Kidney epithelial cell (primary cell): ENCODE measurements at regions not wholly inside any gene's neighbourhood (a gene's known extent, or its start where the extent isn't known, plus 50 kb on each side); places are given as distances from the start of the nearest gene placed in this dataset.

Experiments used
- DNase-seq: peaks from one replicate; pipeline ENCODE4 v3.0.0-alpha.2; 2010; ENCODE audit warnings: low read depth
- H3K27me3 ChIP-seq: 2 replicates; pipeline ENCODE4 v1.6.0; 2011; ENCODE audit warnings: low read length; ENCODE audit not compliant: control insufficient read depth, insufficient read depth
- H3K36me3 ChIP-seq: 2 replicates; pipeline ENCODE4 v1.5.1; 2011; ENCODE audit warnings: low read length; ENCODE audit not compliant: control insufficient read depth, insufficient read depth
- H3K4me3 ChIP-seq: 2 replicates; pipeline ENCODE4 v1.5.1; 2011; ENCODE audit warnings: low read depth, mild to moderate bottlenecking, control low read depth, low read length
- CTCF ChIP-seq: IDR thresholded peaks from 2 replicates; pipeline ENCODE4 v1.5.1; 2011; ENCODE audit warnings: mild to moderate bottlenecking, moderate library complexity, low read length, control low read depth, inconsistent platforms; ENCODE audit not compliant: insufficient read depth, poor library complexity, severe bottlenecking

- H3K36me3 ChIP-seq = no peaks in the 10 kb centered on the region
- no peak for DNase-seq
- no peak overlapping the region for H3K4me3 ChIP-seq
- no peak for TF ChIP-seq CTCF
- no peaks in the 10 kb centered on the region for H3K27me3 ChIP-seq
Observed at GRCh38 chr21:15152591-15152990, 87.8 kb upstream of the NRIP1 start.

DNA sequence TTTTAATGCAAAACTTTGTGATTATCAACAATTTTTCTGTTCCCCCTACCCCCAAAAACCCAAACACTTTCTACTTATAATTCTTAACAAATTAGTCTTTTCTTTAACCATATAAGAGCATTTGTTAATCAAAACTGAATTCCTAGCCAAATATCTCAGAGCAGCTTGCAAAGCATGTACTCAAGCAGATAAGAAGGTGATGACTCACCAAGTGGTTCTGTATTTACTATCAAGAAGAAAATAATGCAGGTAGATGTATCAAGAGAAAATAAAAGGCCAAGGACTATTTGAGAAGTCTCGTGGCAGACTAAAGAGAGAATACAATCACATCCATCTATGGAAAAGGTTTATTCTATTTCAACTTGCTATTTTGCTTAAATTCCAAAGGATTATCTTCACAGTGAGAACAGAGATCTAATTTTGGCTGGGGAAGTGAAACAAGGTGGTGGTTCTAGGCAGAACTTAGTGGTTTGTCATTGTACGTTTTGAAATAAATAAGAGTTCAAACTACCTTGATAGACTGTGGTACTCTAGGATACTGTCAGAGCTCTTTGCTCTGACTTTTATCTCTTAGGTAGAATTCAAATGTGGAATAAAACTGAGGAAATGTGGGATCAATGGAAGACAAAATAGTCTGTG lies 94.7 kb upstream of the NRIP1 start:
- DNase-seq = no peak

DNA sequence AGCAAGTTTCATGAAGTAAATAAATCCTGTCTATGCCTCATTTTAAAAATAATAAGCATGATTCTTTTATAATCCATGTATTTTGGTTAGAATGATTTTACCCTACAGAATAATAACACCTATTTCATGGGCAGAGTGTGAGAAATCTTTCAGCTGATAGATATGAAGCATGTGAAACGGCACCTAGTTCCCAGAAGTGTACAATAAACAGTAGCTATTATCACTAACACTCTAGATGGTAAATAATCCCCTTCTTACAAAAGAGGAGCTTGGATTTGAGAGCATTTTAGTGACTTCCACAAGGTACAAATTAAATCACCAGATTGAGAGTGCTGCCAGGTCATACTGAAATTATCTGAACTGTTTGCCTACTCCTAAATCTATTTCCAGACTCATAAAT lies 95.3 kb upstream of the NRIP1 start:
- TF ChIP-seq CTCF = no peak

More for the DNA sequence above, 94.7 kb upstream of the NRIP1 start:
- no peak for TF ChIP-seq CTCF
- H3K4me3 ChIP-seq = no peak overlapping the region
- H3K27me3 ChIP-seq = no peaks in the 10 kb centered on the region
- no peaks in the 10 kb centered on the region for H3K36me3 ChIP-seq

DNA sequence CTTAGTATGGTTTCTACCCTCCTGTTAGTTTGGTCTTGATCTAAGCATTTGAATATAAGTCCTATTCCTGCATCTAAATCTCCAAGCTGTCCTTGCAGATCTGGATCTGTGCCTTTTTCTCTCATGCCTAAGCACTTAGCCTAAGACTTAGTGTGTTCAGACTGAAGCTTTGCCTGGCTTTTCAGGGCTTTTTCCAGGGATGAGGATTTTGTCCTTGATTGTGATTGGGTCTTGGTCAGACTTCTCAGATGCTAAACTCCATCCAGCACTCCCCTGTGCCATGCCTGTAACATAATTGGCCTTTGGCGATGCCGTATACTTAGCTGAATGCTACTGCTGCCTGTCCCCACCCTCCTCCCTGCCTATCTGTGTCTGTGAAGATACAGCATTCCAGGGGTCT lies 98.1 kb upstream of the NRIP1 start:
- no peak overlapping the region for H3K4me3 ChIP-seq
- no peaks in the 10 kb centered on the region for H3K27me3 ChIP-seq
- DNase-seq = no peak
- no peaks in the 10 kb centered on the region for H3K36me3 ChIP-seq
- TF ChIP-seq CTCF = no peak

More for the DNA sequence above, 95.3 kb upstream of the NRIP1 start:
- Histone ChIP-seq H3K27me3 (no peaks in the 10 kb centered on the region), H3K4me3 (no peak overlapping the region), H3K36me3 (no peaks in the 10 kb centered on the region)
- DNase-seq = no peak

DNA sequence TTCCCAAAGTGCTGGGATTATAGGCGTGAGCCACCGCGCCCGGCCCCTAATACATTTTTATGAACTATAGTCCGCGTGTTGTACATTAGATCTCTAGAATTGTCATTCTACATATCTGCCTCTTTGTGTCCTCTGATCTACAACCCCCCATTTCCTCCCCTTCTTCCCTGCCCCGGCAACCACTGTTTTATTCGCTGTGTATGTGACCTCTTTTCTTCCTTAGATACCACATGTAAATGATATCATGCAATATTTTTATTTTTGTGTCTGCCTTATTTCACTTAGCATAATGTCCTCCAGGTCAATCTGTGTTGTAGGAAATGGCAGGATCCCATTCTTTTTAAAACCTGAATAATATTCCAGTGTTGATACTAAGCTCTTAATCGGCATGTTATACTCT lies 99.5 kb upstream of the NRIP1 start:
- Histone ChIP-seq H3K36me3 (no peaks in the 10 kb centered on the region), H3K27me3 (no peaks in the 10 kb centered on the region), H3K4me3 (no peak overlapping the region)
- no peak for TF ChIP-seq CTCF
- DNase-seq = no peak

DNA sequence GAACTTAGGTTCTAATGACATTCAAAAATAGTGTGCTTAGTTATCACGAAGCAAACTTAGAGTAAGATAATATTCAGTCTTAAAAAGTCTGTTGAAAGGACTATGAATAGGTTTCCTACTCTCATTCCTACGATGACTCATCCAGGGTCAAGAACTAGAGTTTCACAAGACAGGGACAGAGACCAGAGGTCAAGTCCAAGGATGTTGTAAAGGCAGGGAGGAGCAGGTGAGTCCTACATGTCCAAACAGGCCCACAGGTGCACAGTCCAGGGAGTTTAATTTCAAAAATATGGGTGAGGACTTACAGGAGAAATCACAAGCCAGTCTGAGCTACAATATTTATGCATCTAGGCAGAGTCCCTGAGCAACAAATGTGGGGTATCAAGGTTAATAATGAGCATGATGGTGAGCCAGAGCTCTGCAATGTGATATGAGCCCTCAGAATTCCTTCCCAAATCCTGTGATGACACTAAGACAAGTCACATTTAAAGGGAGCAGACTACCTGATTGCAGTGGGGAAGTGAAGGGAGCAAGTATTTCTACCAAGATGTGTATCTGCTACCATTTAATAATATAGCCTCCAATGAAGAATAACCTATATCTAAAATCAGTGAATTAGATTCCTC lies 100.0 kb upstream of the NRIP1 start:
- H3K36me3 ChIP-seq = no peaks in the 10 kb centered on the region
- TF ChIP-seq CTCF = no peak
- H3K27me3 ChIP-seq = no peaks in the 10 kb centered on the region
- no peak for DNase-seq
- H3K4me3 ChIP-seq = no peak overlapping the region
